ENCODE measurements at regions not wholly inside any gene's neighbourhood (a gene's known extent, or its start where the extent isn't known, plus 50 kb on each side); places are given as distances from the start of the nearest gene placed in this dataset.
"Not testable (repeated sequence)": the region's sequence is repeated elsewhere in the genome, so short reads cannot be mapped to it uniquely, and the experiment has no call there.

- DNase-seq = no peak
Measured at GRCh38 chrX:80929251-80929650, 119.6 kb upstream of the BRWD3 start.

GRCh38 chrX:80917919-80918318 lies 108.2 kb upstream of the BRWD3 start:
- no peak for DNase-seq

GRCh38 chrX:80912351-80912750 lies 102.7 kb upstream of the BRWD3 start:
- not testable (repeated sequence) for DNase-seq

- DNase-seq = no peak
Measured at GRCh38 chrX:80879916-80880315, 70.2 kb upstream of the BRWD3 start.

GRCh38 chrX:80879143-80879542 lies 69.5 kb upstream of the BRWD3 start:
- DNase-seq = peak; percentile 15

- no peak for DNase-seq
Measured at GRCh38 chrX:80876877-80877276, 67.2 kb upstream of the BRWD3 start.
